ENCODE measurements at regions not wholly inside any gene's neighbourhood (a gene's known extent, or its start where the extent isn't known, plus 50 kb on each side); places are given as distances from the start of the nearest gene placed in this dataset.

DNA sequence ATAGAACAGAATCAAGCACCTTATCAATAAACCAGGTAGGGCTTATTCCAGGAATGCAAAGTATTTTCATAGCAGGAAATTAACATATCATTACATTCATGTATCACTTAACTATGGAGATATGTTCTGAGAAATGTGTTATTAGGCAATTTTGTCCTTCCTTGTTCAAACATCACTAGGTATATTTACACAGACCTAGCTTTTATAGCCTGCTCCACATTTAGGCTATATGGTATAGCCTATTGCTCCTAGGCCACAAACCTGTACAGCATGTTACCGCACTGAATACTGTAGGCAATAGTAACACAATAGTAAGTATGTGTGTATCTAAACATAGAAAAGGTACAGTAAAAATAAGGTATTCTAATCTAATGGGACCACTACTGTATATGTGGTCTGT lies 82.8 kb upstream of the KCTD1 start:
- H3K36me3 ChIP-seq (ENCODE audit: insufficient read depth, low read length): no peaks in the 10 kb centered on the region
- no peak overlapping the region for H3K4me2 ChIP-seq (ENCODE audit: low read length)
- no peak overlapping the region for H3K4me3 ChIP-seq (ENCODE audit: low read length)
- H4K20me1 ChIP-seq (ENCODE audit: insufficient read depth): no peaks in the 10 kb centered on the region
- H3K27ac ChIP-seq (ENCODE audit: low read length): no peak overlapping the region
- TF ChIP-seq POLR2AphosphoS5 (IDR thresholded peaks at IDR 0.05): no peak
- TF ChIP-seq SMC3 (conservative IDR thresholded peaks at IDR 0.05; ENCODE audit: poor library complexity): no peak
- TF ChIP-seq EZH2 (IDR thresholded peaks at IDR 0.05; ENCODE audit: borderline replicate concordance, insufficient read depth, low read length, poor library complexity, severe bottlenecking): no peak
- TF ChIP-seq RAD21 (conservative IDR thresholded peaks at IDR 0.05): no peak
- TF ChIP-seq MXI1 (conservative IDR thresholded peaks at IDR 0.05; ENCODE audit: poor library complexity, severe bottlenecking): no peak
- TF ChIP-seq, protein P1, sequence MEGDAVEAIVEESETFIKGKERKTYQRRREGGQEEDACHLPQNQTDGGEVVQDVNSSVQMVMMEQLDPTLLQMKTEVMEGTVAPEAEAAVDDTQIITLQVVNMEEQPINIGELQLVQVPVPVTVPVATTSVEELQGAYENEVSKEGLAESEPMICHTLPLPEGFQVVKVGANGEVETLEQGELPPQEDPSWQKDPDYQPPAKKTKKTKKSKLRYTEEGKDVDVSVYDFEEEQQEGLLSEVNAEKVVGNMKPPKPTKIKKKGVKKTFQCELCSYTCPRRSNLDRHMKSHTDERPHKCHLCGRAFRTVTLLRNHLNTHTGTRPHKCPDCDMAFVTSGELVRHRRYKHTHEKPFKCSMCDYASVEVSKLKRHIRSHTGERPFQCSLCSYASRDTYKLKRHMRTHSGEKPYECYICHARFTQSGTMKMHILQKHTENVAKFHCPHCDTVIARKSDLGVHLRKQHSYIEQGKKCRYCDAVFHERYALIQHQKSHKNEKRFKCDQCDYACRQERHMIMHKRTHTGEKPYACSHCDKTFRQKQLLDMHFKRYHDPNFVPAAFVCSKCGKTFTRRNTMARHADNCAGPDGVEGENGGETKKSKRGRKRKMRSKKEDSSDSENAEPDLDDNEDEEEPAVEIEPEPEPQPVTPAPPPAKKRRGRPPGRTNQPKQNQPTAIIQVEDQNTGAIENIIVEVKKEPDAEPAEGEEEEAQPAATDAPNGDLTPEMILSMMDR (IDR thresholded peaks at IDR 0.05; ENCODE audit: poor library complexity, severe bottlenecking): no peak
- TF ChIP-seq EP300 (conservative IDR thresholded peaks at IDR 0.05; ENCODE audit: poor library complexity, severe bottlenecking): no peak
- no peak for TF ChIP-seq TAF1 (IDR thresholded peaks at IDR 0.05; ENCODE audit: low read depth)
- TF ChIP-seq, protein P2, sequence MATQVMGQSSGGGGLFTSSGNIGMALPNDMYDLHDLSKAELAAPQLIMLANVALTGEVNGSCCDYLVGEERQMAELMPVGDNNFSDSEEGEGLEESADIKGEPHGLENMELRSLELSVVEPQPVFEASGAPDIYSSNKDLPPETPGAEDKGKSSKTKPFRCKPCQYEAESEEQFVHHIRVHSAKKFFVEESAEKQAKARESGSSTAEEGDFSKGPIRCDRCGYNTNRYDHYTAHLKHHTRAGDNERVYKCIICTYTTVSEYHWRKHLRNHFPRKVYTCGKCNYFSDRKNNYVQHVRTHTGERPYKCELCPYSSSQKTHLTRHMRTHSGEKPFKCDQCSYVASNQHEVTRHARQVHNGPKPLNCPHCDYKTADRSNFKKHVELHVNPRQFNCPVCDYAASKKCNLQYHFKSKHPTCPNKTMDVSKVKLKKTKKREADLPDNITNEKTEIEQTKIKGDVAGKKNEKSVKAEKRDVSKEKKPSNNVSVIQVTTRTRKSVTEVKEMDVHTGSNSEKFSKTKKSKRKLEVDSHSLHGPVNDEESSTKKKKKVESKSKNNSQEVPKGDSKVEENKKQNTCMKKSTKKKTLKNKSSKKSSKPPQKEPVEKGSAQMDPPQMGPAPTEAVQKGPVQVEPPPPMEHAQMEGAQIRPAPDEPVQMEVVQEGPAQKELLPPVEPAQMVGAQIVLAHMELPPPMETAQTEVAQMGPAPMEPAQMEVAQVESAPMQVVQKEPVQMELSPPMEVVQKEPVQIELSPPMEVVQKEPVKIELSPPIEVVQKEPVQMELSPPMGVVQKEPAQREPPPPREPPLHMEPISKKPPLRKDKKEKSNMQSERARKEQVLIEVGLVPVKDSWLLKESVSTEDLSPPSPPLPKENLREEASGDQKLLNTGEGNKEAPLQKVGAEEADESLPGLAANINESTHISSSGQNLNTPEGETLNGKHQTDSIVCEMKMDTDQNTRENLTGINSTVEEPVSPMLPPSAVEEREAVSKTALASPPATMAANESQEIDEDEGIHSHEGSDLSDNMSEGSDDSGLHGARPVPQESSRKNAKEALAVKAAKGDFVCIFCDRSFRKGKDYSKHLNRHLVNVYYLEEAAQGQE (IDR thresholded peaks at IDR 0.05; ENCODE audit: borderline replicate concordance): no peak
- H2AFZ ChIP-seq (ENCODE audit: low read depth, low read length): no peak overlapping the region
- no peaks in the 10 kb centered on the region for H3K27me3 ChIP-seq (ENCODE audit: insufficient read depth, low read depth, low read length)
- no peak overlapping the region for H3K9ac ChIP-seq (ENCODE audit: low read length)
- no peaks in the 10 kb centered on the region for H3K9me3 ChIP-seq (ENCODE audit: low read length)
- H3F3A ChIP-seq (ENCODE audit: insufficient read depth, low read length, poor library complexity, severe bottlenecking): no peaks in the 10 kb centered on the region
- H3K9me2 ChIP-seq (ENCODE audit: insufficient read depth, low read length): no peaks in the 10 kb centered on the region
- no peaks in the 10 kb centered on the region for H3K79me2 ChIP-seq (replicated peaks; ENCODE audit: insufficient read depth, low read length)

DNA sequence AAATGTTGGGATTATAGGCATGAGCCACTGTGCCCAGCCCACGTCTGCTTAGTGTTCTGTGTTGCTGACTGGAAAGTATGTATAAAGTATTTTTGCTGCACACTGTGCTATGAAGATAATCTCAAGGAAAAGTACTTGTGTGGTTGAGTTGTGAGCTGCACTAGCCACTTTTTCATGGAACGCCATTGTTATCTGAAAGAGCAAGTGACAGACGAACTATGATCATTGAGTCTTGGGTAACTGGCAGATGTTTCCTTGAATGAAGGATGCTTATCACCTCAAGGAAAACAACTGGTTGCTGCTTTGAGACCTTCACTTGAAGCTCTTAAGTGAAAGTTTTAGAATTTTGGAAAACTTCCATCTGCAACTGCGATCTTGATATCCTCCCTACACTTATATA lies 82.2 kb upstream of the KCTD1 start:
- no peaks in the 10 kb centered on the region for H4K20me1 ChIP-seq (ENCODE audit: insufficient read depth)
- H3K9me3 ChIP-seq (ENCODE audit: low read length): no peaks in the 10 kb centered on the region
- no peaks in the 10 kb centered on the region for H3K27me3 ChIP-seq (ENCODE audit: insufficient read depth, low read depth, low read length)
- H3F3A ChIP-seq (ENCODE audit: insufficient read depth, low read length, poor library complexity, severe bottlenecking): no peaks in the 10 kb centered on the region
- H3K27ac ChIP-seq (ENCODE audit: low read length): no peak overlapping the region
- H2AFZ ChIP-seq (ENCODE audit: low read depth, low read length): no peak overlapping the region
- H3K79me2 ChIP-seq (replicated peaks; ENCODE audit: insufficient read depth, low read length): no peaks in the 10 kb centered on the region
- no peak for TF ChIP-seq TAF1 (IDR thresholded peaks at IDR 0.05; ENCODE audit: low read depth)
- no peak for TF ChIP-seq SMC3 (conservative IDR thresholded peaks at IDR 0.05; ENCODE audit: poor library complexity)
- TF ChIP-seq, protein P1 (IDR thresholded peaks at IDR 0.05; ENCODE audit: poor library complexity, severe bottlenecking): no peak
- no peak for TF ChIP-seq MXI1 (conservative IDR thresholded peaks at IDR 0.05; ENCODE audit: poor library complexity, severe bottlenecking)
- no peak for TF ChIP-seq EP300 (conservative IDR thresholded peaks at IDR 0.05; ENCODE audit: poor library complexity, severe bottlenecking)
- TF ChIP-seq, protein P2 (IDR thresholded peaks at IDR 0.05; ENCODE audit: borderline replicate concordance): no peak
- no peak for TF ChIP-seq POLR2AphosphoS5 (IDR thresholded peaks at IDR 0.05)
- TF ChIP-seq RAD21 (conservative IDR thresholded peaks at IDR 0.05): no peak
- H3K4me3 ChIP-seq (ENCODE audit: low read length): no peak overlapping the region
- H3K9me2 ChIP-seq (ENCODE audit: insufficient read depth, low read length): no peaks in the 10 kb centered on the region
- no peaks in the 10 kb centered on the region for H3K36me3 ChIP-seq (ENCODE audit: insufficient read depth, low read length)
- H3K9ac ChIP-seq (ENCODE audit: low read length): no peak overlapping the region
- H3K4me2 ChIP-seq (ENCODE audit: low read length): no peak overlapping the region

Data from neural cell (in vitro differentiated cells).